GM23248 (cell line): ENCODE measurements at regions not wholly inside any gene's neighbourhood (a gene's known extent, or its start where the extent isn't known, plus 50 kb on each side); places are given as distances from the start of the nearest gene placed in this dataset.
A peak's percentile ranks its signal among the peaks of the same experiment; 100 is the strongest.

Experiments used
- DNase-seq: peaks from one replicate; pipeline ENCODE4 v3.0.0-alpha.2; 2015
- H2AFZ ChIP-seq: fragments of 200-600 bp; sonication (generic); 2 replicates; pipeline ENCODE4 v1.6.1; 2016; ENCODE audit warnings: antibody characterized with exemption
- H3F3A ChIP-seq: fragments of 200-600 bp; sonication (generic); 2 replicates; pipeline ENCODE4 v1.6.1; 2016; ENCODE audit warnings: mild to moderate bottlenecking, antibody characterized with exemption, mixed run types; ENCODE audit not compliant: insufficient read depth
- H3K27ac ChIP-seq: fragments of 200-600 bp; sonication (generic); 2 replicates; pipeline ENCODE4 v1.5.1; 2016; ENCODE audit warnings: mild to moderate bottlenecking
- H3K27me3 ChIP-seq: fragments of 200-600 bp; sonication (generic); replicated peaks from 2 replicates; pipeline ENCODE4 v1.6.1; 2016; ENCODE audit warnings: mild to moderate bottlenecking; ENCODE audit not compliant: insufficient read depth
- H3K36me3 ChIP-seq: fragments of 200-600 bp; sonication (generic); 2 replicates; pipeline ENCODE4 v1.6.1; 2016; ENCODE audit warnings: low read depth, mild to moderate bottlenecking
- H3K4me1 ChIP-seq: fragments of 200-600 bp; sonication (generic); 2 replicates; pipeline ENCODE4 v1.6.1; 2016; ENCODE audit warnings: mild to moderate bottlenecking; ENCODE audit not compliant: insufficient read depth
- H3K4me2 ChIP-seq: fragments of 200-600 bp; sonication (generic); one replicate; pipeline ENCODE4 v1.6.1; 2016; ENCODE audit warnings: mild to moderate bottlenecking; ENCODE audit not compliant: unreplicated experiment
- H3K4me3 ChIP-seq: fragments of 200-600 bp; sonication (generic); 2 replicates; pipeline ENCODE4 v1.5.1; 2016; ENCODE audit warnings: mild to moderate bottlenecking
- H3K79me2 ChIP-seq: fragments of 200-600 bp; sonication (generic); 2 replicates; pipeline ENCODE4 v1.6.1; 2016; ENCODE audit warnings: mild to moderate bottlenecking; ENCODE audit not compliant: insufficient read depth
- H3K9ac ChIP-seq: fragments of 200-600 bp; sonication (generic); 2 replicates; pipeline ENCODE4 v1.6.1; 2016; ENCODE audit warnings: mild to moderate bottlenecking
- H3K9me2 ChIP-seq: fragments of 200-600 bp; sonication (generic); 2 replicates; pipeline ENCODE4 v1.6.1; 2016; ENCODE audit warnings: mixed run types, mild to moderate bottlenecking, moderate library complexity; ENCODE audit not compliant: insufficient read depth
- H3K9me3 ChIP-seq: fragments of 200-600 bp; sonication (generic); one replicate; pipeline ENCODE4 v1.6.1; 2017; ENCODE audit warnings: low read depth
- H4K20me1 ChIP-seq: fragments of 200-600 bp; sonication (generic); 2 replicates; pipeline ENCODE4 v1.6.0; 2016; ENCODE audit not compliant: insufficient read depth
- EZH2 ChIP-seq: fragments of 200-600 bp; sonication (generic); IDR thresholded peaks from 2 replicates; pipeline ENCODE4 v1.6.1; 2018; ENCODE audit warnings: antibody characterized with exemption, mild to moderate bottlenecking; ENCODE audit not compliant: insufficient read depth, poor library complexity, severe bottlenecking
- EZH2phosphoT487 ChIP-seq: fragments of 200-600 bp; sonication (generic); IDR thresholded peaks from 2 replicates; pipeline ENCODE4 v1.6.1; 2018; ENCODE audit warnings: antibody characterized with exemption, moderate library complexity, mild to moderate bottlenecking, low read depth; ENCODE audit not compliant: insufficient read depth
- WGBS, 2 experiments: methylation state at CpG; one replicate each; pipeline ENCODE4 v1.1.6; 2015 to 2017; ENCODE audit warnings: low lambda C conversion rate in 2 of 2, low coverage in 1 of 2; ENCODE audit errors: missing lambda C conversion rate in 2 of 2; 5-methylcytosine and 5-hydroxymethylcytosine counted together
- in situ Hi-C: fragments of 300-500 bp; cut with MboI; formaldehyde crosslinking; loops from 2 replicates; pipeline ENCODE4 v1.15.0; 2020

- H3K4me3 ChIP-seq, result no peak overlapping the region
- in situ Hi-C loops, result no loop called here
- no peak overlapping the region for H2AFZ ChIP-seq
- H3K9me2 ChIP-seq, result no peaks in the 10 kb centered on the region
- no peaks in the 10 kb centered on the region for H3K36me3 ChIP-seq
- no peak overlapping the region for H3K4me2 ChIP-seq
- no peak overlapping the region for H3K9ac ChIP-seq
- H4K20me1 ChIP-seq, result no peaks in the 10 kb centered on the region
- no peaks in the 10 kb centered on the region for H3K27me3 ChIP-seq
- H3K4me1 ChIP-seq, result no peaks in the 10 kb centered on the region
- no peaks in the 10 kb centered on the region for H3F3A ChIP-seq
- TF ChIP-seq EZH2 (no peak), EZH2phosphoT487 (no peak)
- H3K79me2 ChIP-seq, result no peaks in the 10 kb centered on the region
- no peak for DNase-seq
- no peaks in the 10 kb centered on the region for H3K9me3 ChIP-seq
- no peak overlapping the region for H3K27ac ChIP-seq
These were observed 371.7 kb downstream of the KLHL13 start for GRCh38 chrX:117744958-117745357.

GRCh38 chrX:117743469-117744251, 372.9 kb downstream of the KLHL13 start:
- DNase-seq, result peak; percentile 6
- H3K36me3 ChIP-seq, result no peaks in the 10 kb centered on the region
- no peak overlapping the region for H3K4me3 ChIP-seq
- no peaks in the 10 kb centered on the region for H3K4me1 ChIP-seq
- H3K27ac ChIP-seq, result no peak overlapping the region
- H3K9ac ChIP-seq, result no peak overlapping the region
- in situ Hi-C loops, result no loop called here
- no peak overlapping the region for H3K4me2 ChIP-seq
- no peaks in the 10 kb centered on the region for H3K9me2 ChIP-seq
- H3K9me3 ChIP-seq, result no peaks in the 10 kb centered on the region
- H3K79me2 ChIP-seq, result no peaks in the 10 kb centered on the region
- no peaks in the 10 kb centered on the region for H3K27me3 ChIP-seq
- no peaks in the 10 kb centered on the region for H4K20me1 ChIP-seq
- no peak overlapping the region for H2AFZ ChIP-seq
- 14% methylated on average over 3 of the region's 3 CpGs; no CpG with 5 or more reads in 1 of the 2 experiments for WGBS, 2 experiments
- TF ChIP-seq EZH2 (no peak), EZH2phosphoT487 (no peak)
- no peaks in the 10 kb centered on the region for H3F3A ChIP-seq

- TF ChIP-seq EZH2phosphoT487, result no peak
- Histone ChIP-seq H3K9me3 (no peaks in the 10 kb centered on the region), H4K20me1 (no peaks in the 10 kb centered on the region), H3K4me2 (no peak overlapping the region), H3K79me2 (no peaks in the 10 kb centered on the region), H3F3A (no peaks in the 10 kb centered on the region), H3K36me3 (no peaks in the 10 kb centered on the region), H3K9me2 (no peaks in the 10 kb centered on the region), H3K27ac (no peak overlapping the region), H3K27me3 (no peaks in the 10 kb centered on the region), H3K4me3 (no peak overlapping the region), H3K4me1 (no peaks in the 10 kb centered on the region), H3K9ac (no peak overlapping the region), H2AFZ (no peak overlapping the region)
- in situ Hi-C loops, result no loop called here
- DNase-seq, result no peak
- WGBS, 2 experiments, result 11 to 17% methylated on average over 1 of the region's 1 CpG
These were observed 403.2 kb downstream of the KLHL13 start for GRCh38 chrX:117713411-117713810.

GRCh38 chrX:117711782-117712181, 404.8 kb downstream of the KLHL13 start:
- no peaks in the 10 kb centered on the region for H4K20me1 ChIP-seq
- H3K9ac ChIP-seq, result no peak overlapping the region
- no peak overlapping the region for H3K4me3 ChIP-seq
- H3K27ac ChIP-seq, result no peak overlapping the region
- in situ Hi-C loops, result no loop called here
- H3K9me2 ChIP-seq, result no peaks in the 10 kb centered on the region
- H2AFZ ChIP-seq, result no peak overlapping the region
- WGBS, 2 experiments, result 0% methylated on average over 1 of the region's 1 CpG
- no peaks in the 10 kb centered on the region for H3F3A ChIP-seq
- no peaks in the 10 kb centered on the region for H3K9me3 ChIP-seq
- no peaks in the 10 kb centered on the region for H3K36me3 ChIP-seq
- no peak for DNase-seq
- no peaks in the 10 kb centered on the region for H3K79me2 ChIP-seq
- TF ChIP-seq EZH2 (no peak), EZH2phosphoT487 (no peak)
- H3K27me3 ChIP-seq, result no peaks in the 10 kb centered on the region
- H3K4me1 ChIP-seq, result no peaks in the 10 kb centered on the region
- no peak overlapping the region for H3K4me2 ChIP-seq
